Cardiac fibroblast (primary cell): ENCODE measurements at regions not wholly inside any gene's neighbourhood (a gene's known extent, or its start where the extent isn't known, plus 50 kb on each side); places are given as distances from the start of the nearest gene placed in this dataset.

Experiments used
- DNase-seq, 2 donors: peaks; one replicate each; pipeline versions ENCODE4 v3.0.0 to v3.0.0-alpha.2; 2010; ENCODE audit warnings: low read depth in 2 of 2
- H3K4me3 ChIP-seq, 2 donors: replicated peaks in 1 of 2; 1 replicate in 1 of 2; 2 replicates in 1 of 2; pipeline ENCODE4 v1.5.1; 2011; ENCODE audit warnings: low read depth in 2 of 2, low read length in 2 of 2, mild to moderate bottlenecking in 2 of 2, moderate library complexity in 1 of 2
- TF ChIP-seq, protein P1 (sequence below): IDR thresholded peaks from one replicate; pipeline ENCODE4 v1.5.1; 2011; ENCODE audit warnings: low read depth, mild to moderate bottlenecking, low read length, inconsistent platforms

GRCh38 chr4:43362875-43363636 is 470.5 kb downstream of the GRXCR1 start:
- TF ChIP-seq, protein P1, sequence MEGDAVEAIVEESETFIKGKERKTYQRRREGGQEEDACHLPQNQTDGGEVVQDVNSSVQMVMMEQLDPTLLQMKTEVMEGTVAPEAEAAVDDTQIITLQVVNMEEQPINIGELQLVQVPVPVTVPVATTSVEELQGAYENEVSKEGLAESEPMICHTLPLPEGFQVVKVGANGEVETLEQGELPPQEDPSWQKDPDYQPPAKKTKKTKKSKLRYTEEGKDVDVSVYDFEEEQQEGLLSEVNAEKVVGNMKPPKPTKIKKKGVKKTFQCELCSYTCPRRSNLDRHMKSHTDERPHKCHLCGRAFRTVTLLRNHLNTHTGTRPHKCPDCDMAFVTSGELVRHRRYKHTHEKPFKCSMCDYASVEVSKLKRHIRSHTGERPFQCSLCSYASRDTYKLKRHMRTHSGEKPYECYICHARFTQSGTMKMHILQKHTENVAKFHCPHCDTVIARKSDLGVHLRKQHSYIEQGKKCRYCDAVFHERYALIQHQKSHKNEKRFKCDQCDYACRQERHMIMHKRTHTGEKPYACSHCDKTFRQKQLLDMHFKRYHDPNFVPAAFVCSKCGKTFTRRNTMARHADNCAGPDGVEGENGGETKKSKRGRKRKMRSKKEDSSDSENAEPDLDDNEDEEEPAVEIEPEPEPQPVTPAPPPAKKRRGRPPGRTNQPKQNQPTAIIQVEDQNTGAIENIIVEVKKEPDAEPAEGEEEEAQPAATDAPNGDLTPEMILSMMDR: no peak

DNA sequence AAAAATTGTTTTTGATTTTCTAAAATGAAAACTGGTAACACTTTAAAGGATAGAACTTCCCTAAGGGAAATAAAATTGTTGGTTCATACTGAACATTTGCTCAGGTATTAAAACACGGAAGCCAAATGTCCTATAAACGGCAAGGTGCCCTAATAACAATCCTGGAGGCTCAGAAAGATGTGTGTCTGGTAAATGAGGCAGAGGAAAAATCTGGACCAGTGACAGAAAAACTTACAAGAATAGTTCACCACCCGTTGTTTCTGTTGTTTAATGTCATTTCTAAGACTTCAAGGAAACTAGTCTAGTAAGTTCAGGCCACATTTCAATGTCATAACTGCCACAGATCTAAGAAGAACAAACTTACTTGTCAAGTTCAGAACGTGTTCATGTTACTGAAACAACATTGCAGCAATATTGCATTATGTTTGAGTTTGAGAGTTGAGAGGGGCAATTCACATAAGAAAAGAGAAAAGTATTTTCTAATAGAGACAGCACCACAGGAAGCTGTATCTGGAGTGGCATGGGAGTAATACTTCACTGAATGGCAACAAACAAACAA is 476.6 kb downstream of the GRXCR1 start:
- H3K4me3 ChIP-seq: no peak overlapping the region
- TF ChIP-seq, protein P1: no peak
- DNase-seq: no peak

More at GRCh38 chr4:43362875-43363636, 470.5 kb downstream of the GRXCR1 start:
- H3K4me3 ChIP-seq: no peak overlapping the region
- no peak for DNase-seq

DNA sequence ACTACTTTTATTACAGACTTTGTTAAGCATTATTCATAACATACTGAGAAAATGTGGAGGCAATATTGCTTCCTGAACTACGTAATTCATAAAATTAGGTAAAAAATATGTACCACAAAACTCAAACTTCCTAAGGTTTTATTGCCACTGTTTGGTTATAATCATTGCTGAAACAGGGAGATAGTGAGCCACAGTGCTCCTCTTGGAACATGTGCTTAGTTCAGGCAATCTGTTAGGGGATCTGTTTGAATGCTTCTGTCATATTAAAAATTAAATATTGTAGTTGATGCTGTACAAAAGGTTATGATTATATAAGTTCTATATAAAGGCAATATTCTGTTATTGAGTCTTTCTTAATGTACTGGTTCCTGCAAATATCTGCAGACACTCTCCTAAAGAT is 480.7 kb downstream of the GRXCR1 start:
- TF ChIP-seq, protein P1: no peak
- DNase-seq: no peak
- no peak overlapping the region for H3K4me3 ChIP-seq

DNA sequence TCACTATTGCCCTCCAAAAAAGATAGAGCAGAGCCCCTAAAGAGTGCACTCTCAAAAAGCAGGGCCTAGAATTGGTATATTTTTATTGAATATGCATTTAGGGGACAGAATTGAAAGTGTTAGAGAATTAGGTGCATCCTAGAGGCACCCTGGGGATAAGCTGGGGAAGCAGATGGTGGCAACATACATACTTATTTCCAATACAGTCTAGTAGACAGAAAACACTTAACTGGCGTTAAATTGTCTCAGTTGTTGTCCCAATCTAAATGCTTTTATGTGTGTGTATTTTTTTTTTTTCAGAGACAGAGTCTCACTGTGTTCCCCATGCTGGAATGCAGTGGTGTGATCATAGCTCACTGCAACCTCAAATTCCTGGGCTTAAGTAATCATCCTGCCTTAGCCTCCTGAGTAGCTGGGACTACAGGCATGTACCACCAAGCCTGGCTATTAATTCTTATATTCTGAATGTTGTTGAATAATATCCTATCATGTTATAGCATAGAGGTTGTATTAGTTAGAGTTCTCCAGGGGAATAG is 481.8 kb downstream of the GRXCR1 start:
- H3K4me3 ChIP-seq: no peak overlapping the region
- TF ChIP-seq, protein P1: no peak
- DNase-seq: peak in 1 of 2 donors; percentile 9

- H3K4me3 ChIP-seq: no peak overlapping the region
- DNase-seq: no peak
- TF ChIP-seq, protein P1: no peak
Measured at GRCh38 chr4:43379016-43379415, 486.5 kb downstream of the GRXCR1 start.

DNA sequence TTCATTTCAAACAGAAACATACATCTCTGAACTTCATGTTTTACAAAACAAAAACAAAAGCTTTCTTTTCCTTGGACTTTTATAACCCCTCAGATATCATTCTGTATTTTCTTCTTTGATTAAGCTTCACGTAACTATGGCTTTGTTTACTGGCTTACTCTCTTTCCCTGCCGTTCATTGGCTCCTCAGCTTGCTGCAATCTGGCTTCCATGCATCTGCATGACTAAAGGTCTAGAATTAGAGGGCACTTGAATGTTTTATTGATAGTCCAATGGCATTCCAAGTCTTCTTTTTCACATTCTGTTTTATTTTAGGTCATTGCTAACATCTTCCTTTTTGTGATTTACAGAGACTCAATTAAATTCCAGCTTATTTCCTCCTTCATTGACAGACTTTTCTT is 487.6 kb downstream of the GRXCR1 start:
- TF ChIP-seq, protein P1: no peak
- DNase-seq: no peak
- H3K4me3 ChIP-seq: no peak overlapping the region
